Stimulated activated CD4-positive, alpha-beta T cell treated with anti-CD3 and anti-CD28 coated beads, Interleukin-2, amount 100 ng/mL, for 48 hours (primary cell): ENCODE measurements at regions not wholly inside any gene's neighbourhood (a gene's known extent, or its start where the extent isn't known, plus 50 kb on each side); places are given as distances from the start of the nearest gene placed in this dataset.
"Not testable (repeated sequence)": the region's sequence is repeated elsewhere in the genome, so short reads cannot be mapped to it uniquely, and the experiment has no call there.

ENCODE experiments used
- DNase-seq, 2 donors: peaks; one replicate each; pipeline ENCODE4 v3.0.0-alpha.2; 2020

GRCh38 chrX:149420566-149420965 is 84.5 kb downstream of the IDS start:
- DNase-seq = not testable (repeated sequence)

GRCh38 chrX:149398027-149398426 is 107.1 kb downstream of the IDS start:
- no peak for DNase-seq

GRCh38 chrX:149392921-149393320 is 112.2 kb downstream of the IDS start:
- no peak for DNase-seq

- DNase-seq = no peak
Measured at GRCh38 chrX:149383852-149384251, 121.3 kb downstream of the IDS start.

DNA sequence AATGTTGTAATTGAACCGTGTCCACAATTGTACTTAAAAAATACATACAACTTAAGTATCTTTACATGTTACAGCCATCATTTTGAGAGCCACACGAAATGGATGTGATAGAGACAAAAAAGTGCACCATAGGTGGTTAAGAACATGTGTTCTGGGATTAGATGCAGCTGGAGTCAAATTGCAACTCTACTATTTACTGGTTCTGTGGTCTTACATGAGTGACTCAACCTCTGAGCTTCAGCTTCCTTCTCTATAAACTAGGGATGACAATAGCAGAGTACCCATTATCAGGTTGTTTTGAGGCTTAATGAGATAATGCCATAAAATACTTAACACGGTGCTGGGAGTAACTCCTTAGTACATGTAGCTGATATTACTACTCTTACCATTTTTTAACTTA is 130.4 kb downstream of the IDS start:
- no peak for DNase-seq

GRCh38 chrX:149372866-149373265 is 132.2 kb downstream of the IDS start:
- DNase-seq = no peak

DNA sequence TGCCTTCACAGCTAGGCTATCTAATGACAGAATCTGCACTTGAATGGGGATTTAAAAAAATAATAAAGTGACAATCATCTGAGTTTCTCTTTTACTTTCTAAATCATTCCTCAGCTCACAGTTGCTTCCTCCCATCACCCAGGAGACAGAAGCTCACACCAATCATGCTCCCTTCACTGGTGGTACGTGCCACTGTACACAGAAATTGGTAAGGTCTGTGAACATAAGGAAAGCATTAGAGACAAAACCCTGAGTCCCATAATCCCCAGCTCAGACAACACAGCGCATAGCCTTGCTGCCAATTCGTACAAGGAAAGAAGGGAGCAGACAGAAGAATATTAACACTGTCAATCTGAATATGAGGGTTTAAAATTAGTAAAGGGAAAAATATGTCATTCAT is 133.1 kb downstream of the IDS start:
- no peak for DNase-seq

DNA sequence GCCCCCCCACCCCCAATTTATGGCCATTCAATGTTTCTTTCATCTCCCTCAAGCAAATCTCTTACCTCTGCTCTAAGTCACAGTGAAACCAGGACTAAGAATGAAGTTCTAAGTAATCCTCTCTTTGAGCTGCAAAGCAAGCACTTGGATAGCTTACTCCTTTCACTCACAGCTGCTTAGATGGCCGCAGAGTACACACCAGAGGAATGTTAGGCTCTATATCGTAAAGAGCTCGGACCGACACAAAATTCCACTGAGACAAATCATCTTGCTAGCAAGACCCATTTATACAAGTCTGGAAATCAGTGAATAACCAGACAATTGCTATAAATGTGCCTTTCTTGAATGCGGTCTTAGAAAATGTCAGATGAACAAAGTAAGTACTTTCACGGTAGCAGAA is 135.0 kb downstream of the IDS start:
- no peak for DNase-seq

GRCh38 chrX:149365552-149365951 is 139.6 kb downstream of the IDS start:
- no peak for DNase-seq

GRCh38 chrX:149365061-149365460 is 140.0 kb downstream of the IDS start:
- DNase-seq = no peak

DNA sequence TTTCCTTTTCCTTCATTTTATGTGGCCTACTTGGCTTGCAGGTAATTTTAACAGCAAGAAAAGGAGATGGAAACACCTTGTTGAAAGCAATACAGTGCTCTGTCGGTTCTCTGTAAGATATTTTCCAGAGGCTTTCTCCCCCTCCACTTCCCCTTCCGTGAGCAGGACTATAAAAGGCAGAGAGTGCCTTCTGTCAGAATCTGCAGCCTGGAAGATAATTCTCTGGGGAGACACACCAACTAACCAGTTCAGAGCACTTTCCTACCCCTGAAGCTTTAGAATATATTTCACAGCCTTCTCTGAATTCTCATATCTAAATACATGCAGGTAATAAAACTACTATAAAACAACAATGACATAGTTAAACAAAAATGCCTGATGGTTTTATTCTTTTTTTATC is 141.1 kb downstream of the IDS start:
- no peak for DNase-seq

DNA sequence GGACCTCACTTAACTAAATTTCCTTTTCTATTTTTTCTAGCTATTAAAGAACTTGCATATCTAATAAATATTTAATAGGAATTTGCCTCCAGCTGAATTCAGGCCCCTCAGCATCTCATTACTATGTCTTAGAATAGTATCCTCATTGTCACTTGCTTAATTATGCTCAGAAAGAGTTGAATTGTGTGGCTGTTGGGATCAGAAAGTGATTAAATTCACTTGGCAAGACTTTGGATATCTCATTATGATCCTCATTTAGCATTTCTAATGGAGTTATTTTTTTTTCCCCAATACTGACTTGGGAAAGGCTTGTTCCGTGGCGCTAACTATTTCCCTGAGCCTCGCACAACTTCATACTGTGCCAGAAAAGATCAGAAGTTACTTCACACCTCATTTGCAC is 158.8 kb downstream of the IDS start:
- DNase-seq = no peak

- DNase-seq = no peak
Measured at GRCh38 chrX:149322316-149322715, 182.8 kb downstream of the IDS start.

DNA sequence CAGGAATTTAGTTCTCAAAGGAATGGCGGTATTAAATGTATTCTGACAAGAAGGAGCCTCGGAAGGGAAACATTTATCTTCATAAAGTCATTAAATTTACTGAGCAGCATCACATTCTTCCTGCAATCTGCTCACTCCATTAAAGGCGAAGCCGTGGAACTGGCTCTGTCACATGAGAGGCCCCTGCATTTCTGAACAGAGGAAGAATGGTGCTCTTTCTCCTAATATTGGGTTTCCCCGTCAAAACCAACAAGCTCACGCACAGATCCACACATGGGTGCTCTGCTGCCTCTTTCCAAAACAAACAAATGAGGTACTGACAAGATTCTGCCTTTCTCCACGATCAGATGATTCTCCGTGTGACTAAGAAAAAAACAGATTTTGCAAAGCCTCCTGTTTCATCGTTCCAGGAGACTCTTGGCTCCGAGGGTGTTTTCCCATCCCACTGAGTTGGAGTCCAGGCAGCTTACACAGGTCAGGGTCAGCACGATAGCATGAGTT is 191.2 kb downstream of the IDS start:
- DNase-seq = no peak

DNA sequence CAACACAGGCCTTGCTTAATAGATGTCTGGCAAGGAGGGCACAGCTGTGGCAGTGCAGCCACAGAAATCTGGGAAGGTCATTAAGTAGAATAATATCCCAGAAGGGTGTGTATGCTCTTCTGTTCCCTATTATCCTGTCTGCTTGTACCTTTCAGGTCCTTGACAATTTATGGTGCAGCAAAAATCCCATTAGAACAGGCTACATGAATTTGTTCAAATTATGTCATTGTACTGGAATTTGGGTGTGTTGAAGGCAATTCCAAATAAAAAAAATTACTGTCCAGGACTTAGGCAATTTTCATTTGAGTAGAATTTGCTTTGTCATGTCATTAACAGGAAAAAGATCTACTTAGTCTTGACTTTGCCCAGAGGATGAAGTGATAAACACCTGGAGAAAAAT is 192.1 kb downstream of the IDS start:
- no peak for DNase-seq

DNA sequence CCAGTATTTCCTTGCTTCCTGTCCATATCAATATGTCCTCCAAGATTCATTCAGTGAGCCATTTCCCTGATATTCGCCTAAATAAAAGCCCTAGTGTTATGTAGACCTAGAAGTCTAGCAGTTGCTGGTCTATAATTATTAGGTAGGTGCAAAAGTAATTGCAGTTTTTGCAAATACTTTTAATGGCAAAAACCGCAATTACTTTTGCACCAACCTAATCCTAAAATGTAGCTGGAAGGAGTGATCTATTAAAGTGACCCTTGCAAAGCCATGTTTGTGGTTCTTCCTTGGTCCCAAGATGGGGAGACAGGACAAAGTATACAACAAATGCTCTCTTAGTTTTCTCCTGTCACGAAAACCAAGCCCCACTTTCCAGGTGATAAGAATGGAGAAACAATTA is 193.0 kb downstream of the IDS start:
- no peak for DNase-seq

DNA sequence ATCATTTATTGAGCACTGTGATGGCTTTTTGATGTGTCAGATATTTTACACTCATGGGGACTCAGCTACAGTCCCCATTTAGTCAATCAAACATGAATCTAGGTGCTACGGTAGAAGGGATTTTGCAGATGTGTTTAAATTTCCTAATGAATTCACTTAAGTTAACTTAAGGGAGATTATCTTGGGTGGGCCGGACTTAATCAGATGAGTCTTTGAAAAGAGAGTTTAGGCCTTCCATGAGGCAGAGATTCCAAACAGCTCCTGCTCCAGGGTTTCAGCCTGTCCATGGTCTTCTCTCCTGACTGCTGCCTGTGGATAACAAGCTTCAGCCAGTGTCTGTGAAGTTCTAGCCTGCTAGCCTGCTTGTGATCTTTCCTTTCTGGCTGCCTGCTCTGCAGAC is 202.4 kb downstream of the IDS start:
- DNase-seq = no peak

DNA sequence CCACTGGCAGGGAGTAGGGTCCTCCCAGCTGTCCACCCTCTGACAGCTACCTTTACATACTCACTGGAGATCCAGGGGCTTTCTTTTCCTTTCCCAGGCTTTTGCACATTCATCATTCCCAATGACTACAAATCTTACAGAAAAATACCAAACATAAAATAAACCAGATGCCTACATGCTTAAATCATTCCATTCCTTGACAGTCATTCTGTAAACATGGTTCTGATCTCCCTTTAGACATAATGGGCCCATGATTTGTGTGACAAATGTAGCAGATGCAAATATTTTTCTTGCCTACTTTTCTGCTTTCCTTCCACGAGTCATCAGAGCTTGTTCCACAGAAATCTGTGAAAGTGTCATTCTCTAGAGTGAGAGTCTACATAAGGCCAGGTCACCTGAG is 207.0 kb downstream of the IDS start:
- no peak for DNase-seq

- DNase-seq = no peak
Measured at GRCh38 chrX:149296092-149296491, 209.0 kb downstream of the IDS start.

- DNase-seq = peak; percentile 13 to 37
Measured at GRCh38 chrX:149286940-149287349, 218.2 kb downstream of the IDS start.

DNA sequence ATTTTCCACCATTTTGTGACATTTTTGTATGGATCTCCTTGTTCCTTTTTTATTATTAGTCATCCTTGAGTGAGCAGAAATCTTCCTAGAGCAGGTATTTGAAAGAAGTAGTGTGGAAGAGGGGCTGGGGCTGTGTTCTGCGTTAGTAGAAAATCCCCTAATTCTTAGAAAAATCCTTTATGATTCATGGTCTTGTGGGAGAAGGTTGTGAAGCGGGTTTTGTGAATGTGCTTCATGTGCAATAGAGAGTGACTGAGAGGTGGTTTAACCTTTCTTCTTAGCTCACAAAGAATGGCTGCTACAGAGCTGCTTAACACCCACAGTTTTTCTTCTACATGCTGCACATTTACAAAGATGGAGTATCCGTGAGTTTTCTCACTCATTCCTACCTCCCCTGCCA is 220.5 kb downstream of the IDS start:
- no peak for DNase-seq

GRCh38 chrX:149283853-149284252 is 221.3 kb downstream of the IDS start:
- DNase-seq = no peak

DNA sequence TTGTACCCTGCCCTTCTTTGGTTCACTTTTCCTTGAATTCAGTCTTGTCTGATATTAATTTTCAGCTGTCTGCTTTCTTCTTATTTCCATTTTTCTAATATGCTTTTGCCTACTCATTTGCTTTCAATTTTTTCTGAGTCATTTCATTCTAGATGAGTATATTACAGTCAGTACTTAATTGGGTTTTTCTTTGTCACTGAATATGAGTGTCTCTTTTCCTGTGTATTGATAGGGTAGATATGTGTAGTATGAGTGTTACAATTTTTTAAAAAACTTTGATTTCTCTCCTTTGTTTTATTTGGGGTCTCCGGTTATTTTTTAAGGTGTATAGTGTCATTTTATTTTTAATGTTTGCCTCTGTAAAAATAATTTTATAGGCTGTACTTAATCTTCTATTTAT is 222.2 kb downstream of the IDS start:
- no peak for DNase-seq

- no peak for DNase-seq
Measured at GRCh38 chrX:149280011-149280410, 225.1 kb downstream of the IDS start.

DNA sequence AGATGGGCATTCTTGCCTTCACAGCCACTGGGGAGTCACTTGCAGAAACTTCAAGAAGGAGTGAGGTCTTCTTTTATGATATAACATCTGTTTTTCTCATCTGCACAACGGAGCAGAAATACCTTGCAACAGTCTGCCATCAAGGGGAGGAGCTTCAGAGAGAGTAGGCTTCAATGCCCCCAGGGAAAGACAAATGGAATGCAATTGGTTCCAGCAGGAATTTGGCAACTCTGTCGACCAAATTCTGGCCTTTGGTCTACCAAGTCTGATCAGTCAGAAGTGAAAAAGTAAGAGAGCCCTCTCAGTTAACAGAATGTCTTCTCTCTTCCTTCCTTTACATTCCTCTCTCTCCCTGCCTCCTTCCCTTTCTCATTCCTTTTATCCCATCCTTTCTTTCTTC is 229.3 kb downstream of the IDS start:
- no peak for DNase-seq

DNA sequence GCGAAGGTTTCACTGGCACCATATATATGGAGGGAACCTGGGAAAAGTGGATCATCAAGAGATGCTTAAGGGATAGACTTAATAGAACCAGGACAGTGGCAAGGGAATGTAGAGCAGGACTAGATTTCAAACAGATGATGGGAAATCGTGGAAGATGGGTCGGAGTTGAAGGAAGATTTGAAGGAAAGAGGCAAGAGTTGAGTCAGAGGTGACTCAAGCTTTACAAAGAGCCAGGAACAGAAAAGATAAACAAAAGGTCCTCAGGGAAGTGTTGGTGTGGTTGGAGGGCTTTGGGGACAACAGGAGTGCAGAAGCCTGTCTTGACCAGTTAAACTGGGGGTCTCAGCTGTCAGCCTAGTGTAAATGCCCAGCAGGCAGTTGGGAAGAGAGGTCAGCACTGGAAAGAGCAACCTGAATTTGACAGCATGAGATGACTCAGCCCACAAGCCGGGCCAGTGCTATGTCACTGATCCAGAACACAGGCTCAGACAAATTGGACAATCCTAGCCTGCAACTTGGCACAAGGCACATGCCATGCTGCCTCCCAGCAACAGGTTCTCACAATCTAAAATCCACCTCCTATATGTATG is 230.5 kb downstream of the IDS start:
- DNase-seq = no peak
